GM18499 (cell line): ENCODE measurements at regions not wholly inside any gene's neighbourhood (a gene's known extent, or its start where the extent isn't known, plus 50 kb on each side); places are given as distances from the start of the nearest gene placed in this dataset.

ENCODE experiments used
- ATAC-seq: cut with Tn5 transposase; IDR thresholded peaks from one replicate; pipeline ENCODE4 v1.9.1; 2021; ENCODE audit warnings: moderate number of reproducible peaks; ENCODE audit not compliant: insufficient read depth, unreplicated experiment

DNA sequence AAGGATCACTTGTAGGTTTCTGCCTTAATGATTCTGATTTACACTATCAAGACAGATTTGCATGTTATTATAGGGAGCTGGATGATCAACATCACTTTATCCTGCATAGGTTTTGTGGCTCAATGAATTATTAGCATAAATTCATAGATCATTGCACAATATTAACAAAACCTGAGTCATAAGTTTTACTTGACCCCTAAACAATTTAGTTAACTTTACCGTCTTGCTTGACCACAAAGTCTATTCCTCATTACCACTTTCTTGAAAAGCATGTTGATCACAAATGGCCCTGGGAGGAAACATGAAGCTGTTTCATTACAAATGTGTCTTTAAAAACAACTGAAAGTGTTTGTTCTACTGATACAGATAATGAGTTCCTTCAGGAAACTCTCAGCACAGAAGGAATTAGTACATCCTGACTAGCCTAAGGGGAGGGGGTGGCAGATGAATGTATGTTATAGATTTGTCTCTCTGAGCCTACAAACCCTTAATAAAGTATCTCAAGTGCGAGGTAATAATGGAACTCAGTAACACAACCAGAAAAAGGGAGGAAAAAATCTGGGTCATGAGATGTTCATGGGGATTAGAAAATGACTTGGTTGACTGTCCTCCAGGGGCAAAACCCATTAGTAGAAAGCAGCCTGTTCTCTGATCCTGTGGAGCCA, 303.4 kb downstream of the PIK3C3 start:
- ATAC-seq: no peak

DNA sequence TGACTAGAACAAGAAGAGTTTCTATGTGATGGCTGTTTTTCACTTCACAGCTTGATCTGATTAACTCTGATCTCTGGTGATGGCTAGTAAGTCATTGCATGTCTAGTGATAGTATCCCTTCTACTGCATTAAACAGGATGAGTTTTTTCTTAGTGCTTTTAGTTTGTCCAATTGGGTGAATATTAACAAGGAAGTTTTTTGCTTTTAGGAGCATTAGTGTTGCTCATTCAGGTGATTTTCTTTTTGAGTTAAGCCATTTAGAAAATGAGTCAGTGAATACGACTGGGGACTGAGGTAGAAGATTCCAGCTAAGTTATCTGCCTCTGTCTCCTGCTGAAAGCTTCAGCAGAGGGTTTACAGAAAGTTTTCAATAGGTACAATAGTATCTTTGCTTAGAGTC, 306.7 kb downstream of the PIK3C3 start:
- no peak for ATAC-seq

DNA sequence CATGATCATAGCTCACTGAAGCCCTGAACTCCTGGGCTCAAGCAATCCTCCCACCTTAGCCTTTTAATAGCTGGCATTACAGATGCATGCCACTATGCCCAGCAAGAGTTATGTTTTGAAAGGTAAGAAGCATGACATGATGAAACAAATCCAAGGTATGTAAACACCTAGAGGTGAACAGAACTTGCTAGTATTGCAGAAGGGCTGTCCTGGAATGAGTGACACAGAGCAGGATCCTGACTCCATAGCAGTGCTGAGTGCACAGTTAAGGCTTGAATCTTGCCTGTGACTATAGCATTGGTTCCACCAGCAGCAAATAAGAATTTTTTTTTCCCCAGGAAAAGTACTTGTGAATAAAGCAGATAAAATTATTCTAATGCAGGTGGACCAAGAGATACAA, 309.5 kb downstream of the PIK3C3 start:
- no peak for ATAC-seq

DNA sequence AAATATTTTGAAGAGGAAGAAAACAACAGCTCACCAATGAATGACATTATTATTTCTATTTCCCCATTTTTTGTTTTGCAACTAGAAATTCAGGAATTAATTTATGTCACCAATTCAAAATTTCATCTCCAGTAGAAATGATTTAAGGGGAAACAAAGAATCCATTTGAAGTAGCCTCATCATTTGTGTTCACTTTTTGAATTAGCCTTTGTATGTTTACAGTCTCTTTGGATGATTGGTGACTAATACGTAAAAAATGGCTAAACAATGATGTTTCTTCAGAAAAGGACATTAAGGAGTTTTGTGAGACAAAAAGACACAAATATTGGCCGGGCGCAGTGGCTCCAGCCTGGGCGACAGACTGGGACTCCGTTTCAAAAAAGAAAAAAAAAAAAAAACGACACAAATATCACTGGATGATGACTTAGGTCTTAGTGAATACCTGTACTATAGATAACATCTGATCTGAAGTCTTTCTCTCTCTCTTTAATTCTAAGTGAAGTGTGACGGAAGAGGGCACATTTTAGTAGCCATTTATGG, 313.2 kb downstream of the PIK3C3 start:
- no peak for ATAC-seq

DNA sequence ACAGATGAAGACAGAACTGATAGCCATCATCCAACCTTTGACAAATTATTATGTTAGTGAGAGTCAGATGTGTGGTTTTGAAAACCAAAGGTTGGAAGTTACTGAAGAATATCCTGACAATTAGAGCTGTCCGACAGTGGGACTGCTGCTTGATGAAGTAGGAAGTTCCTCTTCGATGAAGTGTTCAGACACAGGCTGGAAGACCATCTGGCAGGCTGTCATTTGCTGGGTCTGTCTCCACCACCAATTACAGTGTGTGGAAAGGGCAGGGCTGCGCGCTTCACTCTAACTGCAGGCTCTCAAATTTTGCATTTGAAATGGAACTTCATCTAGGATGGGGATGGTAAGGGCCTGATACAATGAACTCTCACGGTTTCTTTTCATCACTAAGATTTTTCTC, 313.8 kb downstream of the PIK3C3 start:
- ATAC-seq: no peak

DNA sequence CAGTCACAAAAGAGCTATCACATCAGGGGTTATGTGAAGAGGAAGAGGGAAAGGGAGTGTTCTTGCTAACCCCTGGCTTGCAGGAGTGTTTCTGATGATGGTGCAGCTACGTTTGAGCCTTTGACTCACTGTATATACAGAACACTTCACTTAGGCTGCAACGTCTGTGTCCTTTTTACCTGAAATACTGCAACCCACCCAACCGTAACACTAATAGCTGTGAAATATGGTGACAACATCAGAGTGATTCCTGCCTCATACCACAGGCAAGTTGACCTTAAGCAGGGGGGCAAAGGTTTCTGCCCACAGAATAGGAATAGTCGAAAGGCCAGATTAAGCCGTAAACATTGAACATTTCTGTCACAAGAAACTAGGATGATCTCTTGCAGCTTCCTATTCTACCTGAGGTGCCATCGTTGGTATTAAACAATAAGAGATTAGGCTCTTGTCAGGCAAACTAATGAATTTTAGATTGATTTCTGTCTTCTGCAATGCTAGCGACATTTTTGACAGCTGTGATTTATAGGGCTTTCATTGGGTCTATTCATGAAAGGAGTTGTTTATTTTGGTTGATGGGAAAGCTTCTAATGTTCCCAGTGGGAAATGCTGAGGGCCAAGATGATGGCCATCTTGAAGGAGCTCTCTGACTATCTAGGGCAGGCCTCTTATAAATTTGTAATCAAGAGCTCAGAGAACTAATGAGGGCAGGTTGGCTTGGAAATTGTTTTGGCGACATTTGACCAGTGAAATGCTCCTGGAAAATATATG, 316.8 kb downstream of the PIK3C3 start:
- ATAC-seq: no peak

DNA sequence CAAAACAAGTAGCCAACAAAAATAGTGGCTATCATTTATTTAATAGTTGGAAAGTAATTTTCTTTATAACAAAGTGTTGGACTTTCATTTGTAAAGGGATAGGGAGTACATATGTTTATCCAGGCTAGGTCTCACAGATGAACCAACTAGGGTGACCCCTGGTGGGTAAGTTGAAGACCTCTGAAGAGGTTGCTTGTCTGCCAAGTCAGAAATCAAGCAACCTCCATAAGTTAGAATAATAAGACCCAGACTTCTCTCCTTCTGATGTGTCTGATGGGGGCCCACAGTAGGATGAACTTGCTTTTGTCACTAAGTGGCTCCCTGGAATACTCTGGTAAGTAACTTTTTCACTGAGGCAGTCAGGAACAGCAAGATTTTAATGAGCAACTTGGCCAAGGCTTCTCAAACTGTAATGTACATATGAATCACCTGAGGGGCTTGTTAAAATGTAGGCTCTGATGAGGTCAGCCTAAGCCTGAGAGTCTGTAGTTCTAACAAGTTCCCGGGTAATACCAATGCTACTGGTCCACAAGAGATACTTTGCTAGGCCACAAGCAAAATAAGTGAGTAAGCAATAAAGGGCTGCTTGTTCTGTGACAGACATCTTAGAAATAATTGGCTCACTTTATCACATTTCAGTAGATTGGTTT, 319.6 kb downstream of the PIK3C3 start:
- no peak for ATAC-seq

DNA sequence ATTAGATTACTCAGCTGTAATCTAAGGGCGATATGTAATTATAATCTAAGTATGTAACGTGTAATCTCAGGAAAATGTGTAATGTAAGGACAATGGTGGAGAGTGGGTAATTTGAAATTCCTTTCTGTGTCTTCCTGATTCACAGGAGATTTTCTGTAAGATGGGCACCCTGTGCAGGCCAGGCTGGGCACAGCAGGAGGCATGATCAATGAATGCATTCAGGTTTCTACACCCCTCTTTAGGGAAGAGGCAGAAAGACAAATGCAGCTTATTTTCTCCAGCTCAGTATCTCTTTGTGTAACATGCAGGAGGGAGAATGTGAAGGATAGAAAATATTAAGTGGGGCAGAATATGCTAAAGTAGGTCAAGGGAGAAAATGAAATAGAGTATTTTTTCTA, 320.1 kb downstream of the PIK3C3 start:
- ATAC-seq: no peak

DNA sequence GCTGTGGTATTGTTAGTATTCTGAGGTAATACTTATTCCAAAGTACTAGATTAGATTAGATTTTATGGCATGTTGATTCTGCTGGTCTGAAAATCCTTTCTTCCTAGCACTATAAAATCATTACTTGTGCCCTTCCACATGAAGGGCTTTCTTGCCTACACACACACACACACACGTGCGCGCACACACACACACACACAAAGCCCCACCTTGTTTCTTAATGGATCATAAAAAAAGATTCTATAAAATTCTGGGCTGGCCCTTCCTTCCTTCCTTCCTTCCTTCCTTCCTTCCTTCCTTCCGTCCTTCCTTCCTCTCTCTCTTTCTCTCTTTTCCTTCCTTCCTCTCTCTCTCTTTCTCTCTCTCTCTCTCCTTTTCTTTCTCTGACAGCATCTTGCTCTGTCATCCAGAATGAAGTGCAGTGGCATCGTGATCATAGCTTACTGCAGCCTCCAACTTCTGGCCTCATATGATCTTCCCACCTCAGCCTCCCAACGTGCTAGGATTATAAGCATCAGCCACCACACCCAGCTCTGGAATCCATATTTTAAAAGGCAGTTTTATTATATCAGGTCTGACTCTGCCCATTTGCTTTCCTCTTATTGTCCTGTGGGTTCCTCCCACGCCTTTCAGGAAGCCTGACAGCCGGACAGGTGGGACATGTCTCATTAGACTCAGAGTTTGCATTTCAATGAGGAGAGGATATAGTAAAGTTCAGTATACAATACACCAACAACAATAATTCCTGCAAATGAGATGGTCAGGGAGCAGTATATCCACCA, 321.1 kb downstream of the PIK3C3 start:
- no peak for ATAC-seq

DNA sequence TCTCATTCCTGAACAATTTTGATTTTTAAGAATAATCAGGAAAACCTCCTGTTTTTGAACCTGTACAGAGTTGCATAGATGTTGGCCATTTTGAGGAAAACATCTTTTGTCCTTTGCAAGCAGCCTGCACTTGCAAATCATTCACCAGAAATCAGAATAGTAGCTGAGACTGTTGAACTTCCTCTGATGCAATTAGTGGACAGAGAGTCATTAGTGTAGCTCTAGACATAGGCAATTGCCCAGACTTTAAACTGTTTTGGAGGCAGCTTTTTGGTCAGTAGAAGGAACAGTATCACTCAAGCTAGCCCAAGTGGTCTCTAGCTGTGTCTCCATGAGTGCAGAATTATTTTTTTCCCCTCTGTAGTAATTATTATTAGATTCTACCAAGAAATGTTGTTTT, 326.1 kb downstream of the PIK3C3 start:
- no peak for ATAC-seq

DNA sequence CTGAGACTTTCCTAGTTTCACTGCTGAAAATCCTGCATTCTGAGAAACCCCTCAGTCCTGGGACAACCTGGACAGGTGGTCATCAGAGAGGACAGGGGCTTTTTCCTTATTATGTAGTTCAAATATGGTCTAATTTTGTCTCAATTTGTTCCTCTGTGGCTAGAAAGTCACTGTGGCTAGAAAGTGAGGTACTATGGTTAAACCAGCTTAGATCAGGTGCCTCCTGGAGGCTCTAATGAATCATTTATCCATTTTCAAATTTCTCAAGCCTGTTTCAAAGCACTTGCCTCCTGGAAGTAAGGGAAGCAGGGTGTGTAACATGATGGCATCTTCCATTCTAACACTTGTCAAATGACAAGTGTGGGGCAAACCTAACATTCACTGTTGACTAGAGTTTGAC, 326.8 kb downstream of the PIK3C3 start:
- ATAC-seq: no peak

DNA sequence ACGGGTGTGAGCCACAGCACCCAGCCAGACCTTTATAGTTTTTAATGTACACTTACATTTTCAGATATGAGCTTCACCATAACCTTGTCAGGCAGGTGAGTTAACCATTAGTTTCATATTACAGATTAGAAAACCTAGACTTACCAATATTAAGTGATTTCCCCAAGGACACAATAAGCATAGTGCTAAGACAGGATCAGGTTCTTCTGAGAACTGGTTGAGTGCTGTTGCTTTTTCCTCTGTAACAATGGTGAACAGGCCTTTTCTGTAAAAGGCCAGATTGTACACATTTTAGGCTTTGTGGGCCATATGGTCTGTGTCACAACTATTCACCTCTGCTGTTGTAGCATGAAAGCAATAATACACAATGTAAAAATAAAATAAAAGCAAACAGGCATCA, 332.0 kb downstream of the PIK3C3 start:
- ATAC-seq: no peak

DNA sequence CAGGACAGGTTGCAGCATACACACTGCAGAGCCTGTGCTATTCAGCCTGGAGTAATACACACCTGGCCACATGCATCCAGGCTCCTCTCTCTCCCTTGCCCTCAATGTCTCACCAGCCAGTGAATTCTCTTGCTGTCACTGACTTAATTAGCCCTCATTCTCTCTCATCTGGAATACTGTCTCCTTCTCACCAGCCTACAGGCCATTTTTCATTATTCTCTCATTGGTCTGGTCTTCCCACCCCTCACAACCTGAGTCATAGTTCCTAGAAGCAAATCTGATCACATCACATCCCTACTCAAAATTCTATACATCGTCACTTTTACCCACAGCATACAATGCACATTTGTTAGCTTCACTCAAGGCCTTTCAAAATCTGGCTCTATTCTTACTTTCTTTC, 333.1 kb downstream of the PIK3C3 start:
- no peak for ATAC-seq

DNA sequence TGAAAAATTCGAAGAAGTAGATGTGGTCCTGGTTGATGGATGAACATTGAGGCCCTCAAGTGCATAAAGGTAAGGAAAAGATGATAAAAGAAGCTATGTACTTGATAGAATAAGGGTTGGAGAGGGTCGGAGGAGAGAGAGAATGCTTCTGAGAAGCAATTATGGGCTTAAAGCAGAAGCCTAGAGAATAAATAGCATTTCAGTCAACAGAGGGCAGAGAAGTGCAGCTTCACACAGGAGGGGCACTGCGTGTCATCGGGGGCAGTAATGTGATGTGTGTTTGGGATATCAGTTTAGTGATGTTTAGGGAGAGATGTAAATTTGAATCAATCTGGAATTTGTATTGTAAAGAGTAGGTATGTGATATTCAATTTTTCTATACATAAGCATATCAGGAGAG, 334.5 kb downstream of the PIK3C3 start:
- ATAC-seq: no peak

DNA sequence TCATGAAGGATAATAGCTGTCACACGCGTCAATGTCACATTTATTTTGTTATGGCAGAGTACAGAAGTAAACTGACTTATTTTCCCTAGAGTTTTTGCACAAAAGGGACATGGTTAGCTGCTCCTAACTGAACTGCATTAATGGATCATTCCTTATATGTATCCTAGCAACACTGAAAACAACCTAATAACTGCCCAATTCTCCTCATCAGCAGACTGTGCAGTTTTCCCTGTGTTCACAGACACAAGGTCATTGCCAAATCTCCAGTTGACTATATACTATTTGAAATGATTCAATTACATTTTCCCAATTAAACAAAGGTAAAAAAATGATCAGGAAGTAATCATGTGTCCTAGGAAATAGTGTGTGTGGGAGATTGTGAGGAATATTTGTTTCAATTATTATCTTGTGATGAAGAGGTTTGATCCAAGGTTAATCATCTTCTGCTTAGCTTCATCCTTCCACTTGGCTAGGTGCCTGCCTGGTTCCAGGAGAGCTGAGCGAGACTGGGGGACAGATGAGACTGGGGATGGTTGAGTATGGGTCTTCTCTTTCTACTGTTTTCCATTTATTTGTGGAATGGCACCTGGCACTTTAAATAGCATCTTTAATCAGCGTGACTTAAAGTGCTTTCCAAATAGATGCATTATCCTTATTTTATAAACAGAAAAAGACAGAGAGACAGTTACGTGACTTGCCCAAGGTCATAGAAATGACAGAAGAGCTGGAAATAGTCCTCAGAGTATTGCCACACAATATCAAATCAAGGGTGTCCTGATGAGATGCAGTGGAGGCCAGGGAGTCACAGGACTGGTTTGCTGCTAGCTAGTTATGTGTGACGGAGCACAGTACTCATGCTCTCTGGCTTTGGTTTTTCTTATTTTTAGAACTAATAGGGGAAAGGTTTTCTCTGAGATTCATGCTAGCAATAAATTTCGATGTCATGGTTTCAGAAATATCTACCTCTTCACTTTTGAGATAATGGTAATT, 335.6 kb downstream of the PIK3C3 start:
- ATAC-seq: no peak

DNA sequence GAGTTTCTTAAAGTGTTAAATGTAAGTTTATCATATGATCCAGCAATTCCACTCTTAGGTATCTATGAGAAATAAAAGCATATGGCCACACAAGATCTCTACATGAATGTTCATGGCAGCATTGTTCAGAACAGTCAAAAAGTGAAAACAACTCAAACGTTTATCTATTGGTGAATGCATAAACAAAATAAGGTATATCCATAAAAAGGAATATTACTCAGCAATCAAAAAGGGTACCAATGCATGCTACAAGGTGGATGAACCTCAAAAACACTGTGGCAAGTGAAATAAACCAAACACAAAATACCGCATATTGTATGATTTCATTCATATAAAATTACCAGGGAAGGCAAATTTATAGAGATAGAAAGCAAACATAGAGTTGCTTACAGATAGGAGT, 337.6 kb downstream of the PIK3C3 start:
- no peak for ATAC-seq

DNA sequence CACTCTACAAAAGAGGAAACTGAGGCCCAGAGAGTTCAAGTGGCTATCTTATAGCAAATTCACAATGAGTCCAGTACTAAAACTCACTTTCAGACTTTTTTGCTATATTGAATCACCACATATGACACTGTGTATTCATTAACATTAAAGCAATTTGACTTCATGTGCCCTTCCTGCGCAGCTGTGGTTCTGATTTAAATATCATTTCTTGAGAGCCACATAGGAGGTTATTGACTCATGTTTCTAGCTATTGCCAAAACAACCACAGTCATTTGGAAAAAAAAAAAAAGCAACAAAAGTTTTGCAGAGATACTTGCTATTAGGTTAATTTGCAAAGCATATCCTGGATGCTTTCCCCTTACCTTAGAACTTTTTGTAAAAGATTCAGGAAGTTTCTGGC, 341.2 kb downstream of the PIK3C3 start:
- no peak for ATAC-seq

DNA sequence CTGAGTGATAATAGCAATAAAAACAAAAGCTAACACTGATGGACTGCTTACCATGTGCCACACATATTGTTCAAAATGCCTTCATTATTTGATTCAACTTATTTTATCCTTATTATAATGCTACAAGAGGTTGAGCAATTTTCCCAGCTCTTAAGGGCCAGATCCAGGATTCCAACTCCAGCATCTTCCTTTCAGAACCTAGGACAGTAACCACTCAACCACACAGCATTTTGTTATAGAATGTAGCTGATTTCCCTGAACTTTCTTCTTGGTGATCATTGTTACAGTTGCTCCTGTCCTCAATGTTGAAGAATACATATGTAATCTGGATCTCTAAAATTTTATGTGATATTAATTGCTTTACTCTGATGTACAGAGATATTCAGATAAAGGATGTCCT, 341.7 kb downstream of the PIK3C3 start:
- no peak for ATAC-seq
